Prostate gland (tissue), 2 donors: ENCODE measurements at regions not wholly inside any gene's neighbourhood (a gene's known extent, or its start where the extent isn't known, plus 50 kb on each side); places are given as distances from the start of the nearest gene placed in this dataset.

Source experiments
- DNase-seq: peaks from one replicate; pipeline ENCODE4 v3.0.0-alpha.2; 2019; ENCODE audit warnings: low spot score
- H3K27ac ChIP-seq, 2 donors: fragments of 200-600 bp; sonication (generic); 2 replicates each; pipeline ENCODE4 v1.5.1; 2017 to 2019
- H3K27me3 ChIP-seq: fragments of 200-600 bp; sonication (generic); replicated peaks from 2 replicates; pipeline ENCODE4 v1.5.1; 2019; ENCODE audit not compliant: insufficient read depth
- H3K36me3 ChIP-seq, 2 donors: fragments of 200-600 bp; sonication (generic); 1 replicate in 1 of 2; 2 replicates in 1 of 2; pipeline versions ENCODE4 v1.5.1 to v1.8.1; 2017 to 2019
- H3K4me1 ChIP-seq: fragments of 200-600 bp; sonication (generic); replicated peaks from 2 replicates; pipeline ENCODE4 v1.5.1; 2019
- H3K4me3 ChIP-seq, 2 donors: fragments of 200-600 bp; sonication (generic); 2 replicates each; pipeline ENCODE4 v1.5.1; 2017 to 2019
- H3K9me3 ChIP-seq: fragments of 200-600 bp; sonication (generic); 2 replicates; pipeline ENCODE4 v1.5.1; 2017
- CTCF ChIP-seq, 4 experiments: fragments of 200-600 bp in 2 of 4; fragments of 450-650 bp in 2 of 4; sonication (generic) in 2 of 4; IDR thresholded peaks; 1 replicate in 3 of 4; 2 replicates in 1 of 4; pipeline ENCODE4 v1.5.1; 2016 to 2019; ENCODE audit warnings: antibody characterized with exemption in 4 of 4, mild to moderate bottlenecking in 2 of 4, moderate library complexity in 2 of 4
- POLR2A ChIP-seq: fragments of 450-650 bp; IDR thresholded peaks from one replicate; pipeline ENCODE4 v1.6.1; 2016; ENCODE audit warnings: antibody characterized with exemption, mild to moderate bottlenecking
- POLR2AphosphoS5 ChIP-seq: sonication (generic); formaldehyde crosslinking; IDR thresholded peaks from one replicate; pipeline ENCODE4 v1.6.1; 2017; ENCODE audit warnings: antibody characterized with exemption
- WGBS: methylation state at CpG from one replicate; pipeline ENCODE4 v1.1.5; 2018; 5-methylcytosine and 5-hydroxymethylcytosine counted together
- intact Hi-C: fragments of 100-400 bp; cut with DNase I; formaldehyde crosslinking; loops from one replicate; pipeline ENCODE4 v1.14.2; 2022

GRCh38 chr6:159444056-159444760 is 248.8 kb downstream of the SOD2 start:
- H3K9me3 ChIP-seq, result no peaks in the 10 kb centered on the region
- no peak overlapping the region for H3K4me3 ChIP-seq
- no peak for DNase-seq
- H3K36me3 ChIP-seq, result no peaks in the 10 kb centered on the region
- no peaks in the 10 kb centered on the region for H3K4me1 ChIP-seq
- H3K27ac ChIP-seq, result no peak overlapping the region
- no peak for TF ChIP-seq POLR2AphosphoS5
- TF ChIP-seq POLR2A, result no peak
- no peak for TF ChIP-seq CTCF (IDR thresholded peaks at IDR 0.05)
- intact Hi-C loops, result no loop called here
- no peaks in the 10 kb centered on the region for H3K27me3 ChIP-seq
- 63% methylated on average over 8 of the region's 8 CpGs for WGBS

GRCh38 chr6:159443417-159443920 is 249.6 kb downstream of the SOD2 start:
- Histone ChIP-seq H3K4me3 (no peak overlapping the region), H3K27me3 (no peaks in the 10 kb centered on the region), H3K27ac (no peak overlapping the region), H3K36me3 (no peaks in the 10 kb centered on the region), H3K4me1 (no peaks in the 10 kb centered on the region), H3K9me3 (no peaks in the 10 kb centered on the region)
- DNase-seq, result no peak
- intact Hi-C loops, result no loop called here
- TF ChIP-seq CTCF (IDR thresholded peaks at IDR 0.05), result no peak
- no peak for TF ChIP-seq POLR2A
- TF ChIP-seq POLR2AphosphoS5, result no peak
- WGBS, result 24% methylated on average over 8 of the region's 8 CpGs

GRCh38 chr6:159441704-159441981 is 251.4 kb downstream of the SOD2 start:
- H3K9me3 ChIP-seq, result no peaks in the 10 kb centered on the region
- no peak for DNase-seq
- intact Hi-C loops, result no loop called here
- WGBS, result 86% methylated on average over 6 of the region's 6 CpGs
- TF ChIP-seq CTCF (IDR thresholded peaks at IDR 0.05), result no peak
- no peak for TF ChIP-seq POLR2AphosphoS5
- no peak for TF ChIP-seq POLR2A
- no peak overlapping the region for H3K27ac ChIP-seq
- H3K4me3 ChIP-seq, result no peak overlapping the region
- no peaks in the 10 kb centered on the region for H3K4me1 ChIP-seq
- no peaks in the 10 kb centered on the region for H3K27me3 ChIP-seq
- H3K36me3 ChIP-seq, result no peaks in the 10 kb centered on the region

- H3K27me3 ChIP-seq, result no peaks in the 10 kb centered on the region
- no peaks in the 10 kb centered on the region for H3K36me3 ChIP-seq
- TF ChIP-seq POLR2AphosphoS5 (no peak), POLR2A (no peak), CTCF (IDR thresholded peaks at IDR 0.05) (no peak)
- H3K4me3 ChIP-seq, result no peak overlapping the region
- H3K9me3 ChIP-seq, result no peaks in the 10 kb centered on the region
- H3K4me1 ChIP-seq, result no peaks in the 10 kb centered on the region
- no peak for DNase-seq
- 92% methylated on average over 7 of the region's 7 CpGs for WGBS
- intact Hi-C loops, result no loop called here
- no peak overlapping the region for H3K27ac ChIP-seq
Observed at GRCh38 chr6:159440911-159441703, 251.9 kb downstream of the SOD2 start.

GRCh38 chr6:159440349-159440748 is 252.7 kb downstream of the SOD2 start:
- DNase-seq, result no peak
- TF ChIP-seq CTCF (IDR thresholded peaks at IDR 0.05), result no peak
- TF ChIP-seq POLR2A, result no peak
- no peak for TF ChIP-seq POLR2AphosphoS5
- no peak overlapping the region for H3K27ac ChIP-seq
- no peaks in the 10 kb centered on the region for H3K36me3 ChIP-seq
- H3K4me3 ChIP-seq, result no peak overlapping the region
- H3K9me3 ChIP-seq, result no peaks in the 10 kb centered on the region
- 78% methylated on average over 4 of the region's 4 CpGs for WGBS
- no peaks in the 10 kb centered on the region for H3K4me1 ChIP-seq
- intact Hi-C loops, result no loop called here
- no peaks in the 10 kb centered on the region for H3K27me3 ChIP-seq
